Activated T-cell treated with anti-CD3 and anti-CD28 coated beads, Interleukin-2, amount 50 U/mL, for 4 hours (primary cell): ENCODE measurements at regions not wholly inside any gene's neighbourhood (a gene's known extent, or its start where the extent isn't known, plus 50 kb on each side); places are given as distances from the start of the nearest gene placed in this dataset.
"Not testable (repeated sequence)": the region's sequence is repeated elsewhere in the genome, so short reads cannot be mapped to it uniquely, and the experiment has no call there.

Experiments
- ATAC-seq, 2 donors: fragments of 200-7000 bp; cut with Tn5 transposase; one replicate each; pipeline ENCODE4 v1.10.0; 2021
- DNase-seq: peaks from one replicate; pipeline ENCODE4 v3.0.0-alpha.2; 2020
- H3K27me3 Mint-ChIP-seq: one replicate; pipeline ENCODE4 v1.8.0; 2021; ENCODE audit warnings: low read depth, mixed read lengths
- H3K36me3 Mint-ChIP-seq: one replicate; pipeline ENCODE4 v1.8.0; 2022; ENCODE audit warnings: mixed read lengths; ENCODE audit not compliant: insufficient read depth
- H3K4me1 Mint-ChIP-seq: one replicate; pipeline ENCODE4 v1.8.0; 2021; ENCODE audit warnings: low read depth, mixed read lengths
- H3K4me3 Mint-ChIP-seq: one replicate; pipeline ENCODE4 v1.8.0; 2021; ENCODE audit warnings: mild to moderate bottlenecking, moderate library complexity, mixed read lengths
- H3K9me3 Mint-ChIP-seq: one replicate; pipeline ENCODE4 v1.8.0; 2021; ENCODE audit warnings: mixed read lengths

GRCh38 chr2:31765078-31765945, 184.6 kb upstream of the SRD5A2 start:
- DNase-seq (no peak), ATAC-seq (no peak)
- Mint-ChIP-seq H3K36me3 (no peaks in the 10 kb centered on the region), H3K27me3 (no peaks in the 10 kb centered on the region), H3K9me3 (no peaks in the 10 kb centered on the region), H3K4me1 (no peaks in the 10 kb centered on the region), H3K4me3 (no peak overlapping the region)

- Mint-ChIP-seq H3K27me3 (no peaks in the 10 kb centered on the region), H3K36me3 (no peaks in the 10 kb centered on the region), H3K4me1 (no peaks in the 10 kb centered on the region), H3K4me3 (no peak overlapping the region), H3K9me3 (no peaks in the 10 kb centered on the region)
- ATAC-seq (no peak), DNase-seq (no peak)
These were observed 183.4 kb upstream of the SRD5A2 start for GRCh38 chr2:31764169-31764568.

GRCh38 chr2:31762085-31762484, 181.3 kb upstream of the SRD5A2 start:
- H3K36me3 Mint-ChIP-seq = no peaks in the 10 kb centered on the region
- H3K4me3 Mint-ChIP-seq = no peak overlapping the region
- ATAC-seq (no peak), DNase-seq (no peak)
- H3K27me3 Mint-ChIP-seq = no peaks in the 10 kb centered on the region
- no peaks in the 10 kb centered on the region for H3K9me3 Mint-ChIP-seq
- no peaks in the 10 kb centered on the region for H3K4me1 Mint-ChIP-seq

GRCh38 chr2:31757351-31757750, 176.6 kb upstream of the SRD5A2 start:
- ATAC-seq, H3K4me3 Mint-ChIP-seq, H3K4me1 Mint-ChIP-seq, DNase-seq, H3K36me3 Mint-ChIP-seq, H3K27me3 Mint-ChIP-seq, H3K9me3 Mint-ChIP-seq: not testable (repeated sequence)

GRCh38 chr2:31748746-31749145, 168.0 kb upstream of the SRD5A2 start:
- not testable (repeated sequence) for DNase-seq, H3K4me3 Mint-ChIP-seq, ATAC-seq, H3K4me1 Mint-ChIP-seq, H3K36me3 Mint-ChIP-seq, H3K27me3 Mint-ChIP-seq
- H3K9me3 Mint-ChIP-seq = peaks cover 12% of the 10 kb centered on the region

- H3K36me3 Mint-ChIP-seq = no peaks in the 10 kb centered on the region
- no peaks in the 10 kb centered on the region for H3K4me1 Mint-ChIP-seq
- no peak for DNase-seq
These were observed 167.3 kb upstream of the SRD5A2 start for GRCh38 chr2:31748041-31748440.

GRCh38 chr2:31739161-31739560, 158.4 kb upstream of the SRD5A2 start:
- Mint-ChIP-seq H3K9me3 (no peaks in the 10 kb centered on the region), H3K27me3 (peaks cover 5% of the 10 kb centered on the region), H3K4me3 (no peak overlapping the region), H3K36me3 (no peaks in the 10 kb centered on the region), H3K4me1 (no peaks in the 10 kb centered on the region)
- DNase-seq (no peak), ATAC-seq (no peak)

More at GRCh38 chr2:31748041-31748440, 167.3 kb upstream of the SRD5A2 start:
- H3K9me3 Mint-ChIP-seq = peaks cover 8% of the 10 kb centered on the region
- no peak overlapping the region for H3K4me3 Mint-ChIP-seq
- H3K27me3 Mint-ChIP-seq = peaks cover 10% of the 10 kb centered on the region
- no peak for ATAC-seq

- no peak for DNase-seq
- Mint-ChIP-seq H3K36me3 (no peaks in the 10 kb centered on the region), H3K4me3 (no peak overlapping the region), H3K27me3 (no peaks in the 10 kb centered on the region), H3K4me1 (no peaks in the 10 kb centered on the region), H3K9me3 (peaks cover 4% of the 10 kb centered on the region)
- no peak for ATAC-seq
These were observed 156.1 kb upstream of the SRD5A2 start for GRCh38 chr2:31736695-31737454.

GRCh38 chr2:31735716-31736115, 155.0 kb upstream of the SRD5A2 start:
- no peaks in the 10 kb centered on the region for H3K4me1 Mint-ChIP-seq
- no peaks in the 10 kb centered on the region for H3K27me3 Mint-ChIP-seq
- H3K9me3 Mint-ChIP-seq = peaks cover 8% of the 10 kb centered on the region
- H3K36me3 Mint-ChIP-seq = no peaks in the 10 kb centered on the region
- no peak for ATAC-seq
- H3K4me3 Mint-ChIP-seq = no peak overlapping the region
- DNase-seq = no peak

GRCh38 chr2:31729442-31730092, 148.8 kb upstream of the SRD5A2 start:
- Mint-ChIP-seq H3K36me3 (no peaks in the 10 kb centered on the region), H3K9me3 (peaks cover 8% of the 10 kb centered on the region)

GRCh38 chr2:31729065-31729439, 148.3 kb upstream of the SRD5A2 start:
- ATAC-seq (no peak), DNase-seq (no peak)
- Mint-ChIP-seq H3K27me3 (peaks cover 6% of the 10 kb centered on the region), H3K36me3 (no peaks in the 10 kb centered on the region), H3K4me3 (no peak overlapping the region), H3K9me3 (peaks cover 8% of the 10 kb centered on the region), H3K4me1 (no peaks in the 10 kb centered on the region)

More at GRCh38 chr2:31729442-31730092, 148.8 kb upstream of the SRD5A2 start:
- Mint-ChIP-seq H3K4me1 (no peaks in the 10 kb centered on the region), H3K4me3 (no peak overlapping the region), H3K27me3 (peaks cover 4% of the 10 kb centered on the region)
- ATAC-seq (no peak), DNase-seq (no peak)

- Mint-ChIP-seq H3K4me3 (no peak overlapping the region), H3K4me1 (no peaks in the 10 kb centered on the region), H3K9me3 (peaks cover 8% of the 10 kb centered on the region), H3K27me3 (peaks cover 6% of the 10 kb centered on the region), H3K36me3 (no peaks in the 10 kb centered on the region)
- ATAC-seq (no peak), DNase-seq (no peak)
These were observed 147.8 kb upstream of the SRD5A2 start for GRCh38 chr2:31728406-31729064.

- Mint-ChIP-seq H3K4me3 (no peak overlapping the region), H3K4me1 (no peaks in the 10 kb centered on the region), H3K27me3 (peaks cover 6% of the 10 kb centered on the region), H3K9me3 (peaks cover 9% of the 10 kb centered on the region), H3K36me3 (no peaks in the 10 kb centered on the region)
- DNase-seq (no peak), ATAC-seq (no peak)
These were observed 145.7 kb upstream of the SRD5A2 start for GRCh38 chr2:31726457-31726856.

GRCh38 chr2:31725444-31725843, 144.7 kb upstream of the SRD5A2 start:
- Mint-ChIP-seq H3K4me1 (no peaks in the 10 kb centered on the region), H3K36me3 (no peaks in the 10 kb centered on the region), H3K4me3 (no peak overlapping the region), H3K9me3 (peaks cover 10% of the 10 kb centered on the region), H3K27me3 (peaks cover 8% of the 10 kb centered on the region)
- no peak for DNase-seq
- ATAC-seq = no peak
